Stimulated activated CD8-positive, alpha-beta memory T cell treated with anti-CD3 and anti-CD28 coated beads, Interleukin-7, amount 100 ng/mL, for 1 hour (primary cell): ENCODE measurements at regions not wholly inside any gene's neighbourhood (a gene's known extent, or its start where the extent isn't known, plus 50 kb on each side); places are given as distances from the start of the nearest gene placed in this dataset.
"Not testable (repeated sequence)": the region's sequence is repeated elsewhere in the genome, so short reads cannot be mapped to it uniquely, and the experiment has no call there.

Experiments used
- DNase-seq, 2 donors: peaks; one replicate each; pipeline ENCODE4 v3.0.0-alpha.2; 2020; ENCODE audit warnings: low read depth in 2 of 2

- no peak for DNase-seq
These were observed 60.5 kb upstream of the PITX1 start for GRCh38 chr5:135094339-135095051.

GRCh38 chr5:135093483-135093882 lies 59.5 kb upstream of the PITX1 start:
- DNase-seq: not testable (repeated sequence)

GRCh38 chr5:135092476-135092875 lies 58.4 kb upstream of the PITX1 start:
- DNase-seq: no peak

GRCh38 chr5:135091286-135091685 lies 57.3 kb upstream of the PITX1 start:
- no peak for DNase-seq

- DNase-seq: no peak
These were observed 55.9 kb upstream of the PITX1 start for GRCh38 chr5:135089912-135090311.

- DNase-seq: no peak
These were observed 54.9 kb upstream of the PITX1 start for GRCh38 chr5:135088911-135089310.

- no peak for DNase-seq
These were observed 53.9 kb upstream of the PITX1 start for GRCh38 chr5:135087950-135088349.

GRCh38 chr5:135085936-135086725 lies 52.1 kb upstream of the PITX1 start:
- no peak for DNase-seq

- DNase-seq: no peak
These were observed 51.3 kb upstream of the PITX1 start for GRCh38 chr5:135085133-135085935.
